Natural killer cell (primary cell): ENCODE measurements at regions not wholly inside any gene's neighbourhood (a gene's known extent, or its start where the extent isn't known, plus 50 kb on each side); places are given as distances from the start of the nearest gene placed in this dataset.

Experiments used
- ATAC-seq, 3 donors: fragments of 150-1000 bp in 2 of 3; fragments of 200-7000 bp in 1 of 3; cut with Tn5 transposase; 1 replicate in 1 of 3; 2 replicates in 2 of 3; pipeline ENCODE4 v1.10.0; 2021; ENCODE audit warnings: mild to moderate bottlenecking in 2 of 3, moderate library complexity in 2 of 3
- DNase-seq, 2 donors: peaks; one replicate each; pipeline versions ENCODE4 v3.0.0 to v3.0.0-alpha.2; 2013 to 2021; ENCODE audit warnings: mixed read lengths in 1 of 2
- H3K27ac ChIP-seq: one replicate; pipeline ENCODE4 v1.5.1; 2013; ENCODE audit warnings: mild to moderate bottlenecking, low read length
- H3K27me3 ChIP-seq: one replicate; pipeline ENCODE4 v1.6.1; 2013; ENCODE audit warnings: low read length; ENCODE audit not compliant: control insufficient read depth, insufficient read depth
- H3K36me3 ChIP-seq: one replicate; pipeline ENCODE4 v1.6.1; 2013; ENCODE audit warnings: low read length; ENCODE audit not compliant: control insufficient read depth, insufficient read depth
- H3K4me1 ChIP-seq: one replicate; pipeline ENCODE4 v1.6.1; 2013; ENCODE audit warnings: low read length; ENCODE audit not compliant: control insufficient read depth, insufficient read depth
- H3K4me3 ChIP-seq: one replicate; pipeline ENCODE4 v1.5.1; 2013; ENCODE audit warnings: low read length
- H3K9me3 ChIP-seq: one replicate; pipeline ENCODE4 v1.6.1; 2013; ENCODE audit warnings: low read length; ENCODE audit not compliant: control insufficient read depth, insufficient read depth
- H3K27ac Mint-ChIP-seq, 2 donors: one replicate each; pipeline ENCODE4 v1.8.0; 2022; ENCODE audit warnings: mild to moderate bottlenecking in 2 of 2, mixed read lengths in 2 of 2, moderate library complexity in 1 of 2
- H3K27me3 Mint-ChIP-seq, 2 donors: one replicate each; pipeline ENCODE4 v1.8.0; 2022; ENCODE audit warnings: low read depth in 2 of 2, mixed read lengths in 2 of 2
- H3K36me3 Mint-ChIP-seq: one replicate; pipeline ENCODE4 v1.8.0; 2022; ENCODE audit warnings: mixed read lengths
- H3K4me1 Mint-ChIP-seq, 2 donors: one replicate each; pipeline ENCODE4 v1.8.0; 2022; ENCODE audit warnings: mixed read lengths in 2 of 2
- H3K4me3 Mint-ChIP-seq: one replicate; pipeline ENCODE4 v1.8.0; 2022; ENCODE audit warnings: mild to moderate bottlenecking, moderate library complexity, mixed read lengths
- H3K9me3 Mint-ChIP-seq, 2 donors: one replicate each; pipeline ENCODE4 v1.8.0; 2022; ENCODE audit warnings: mixed read lengths in 2 of 2
- WGBS: methylation state at CpG from one replicate; pipeline ENCODE4 v1.1.7; 2013; ENCODE audit warnings: missing lambda C conversion rate; ENCODE audit not compliant: insufficient coverage; 5-methylcytosine and 5-hydroxymethylcytosine counted together
- intact Hi-C: fragments of 100-400 bp; cut with micrococcal nuclease; formaldehyde crosslinking; loops from one replicate; pipeline ENCODE4 v1.14.2; 2022
- TF ChIP-seq, protein P1 (sequence below): fragments of 200-600 bp; IDR thresholded peaks from one replicate; pipeline ENCODE4 v1.8.0; 2022; ENCODE audit warnings: antibody characterized with exemption

DNA sequence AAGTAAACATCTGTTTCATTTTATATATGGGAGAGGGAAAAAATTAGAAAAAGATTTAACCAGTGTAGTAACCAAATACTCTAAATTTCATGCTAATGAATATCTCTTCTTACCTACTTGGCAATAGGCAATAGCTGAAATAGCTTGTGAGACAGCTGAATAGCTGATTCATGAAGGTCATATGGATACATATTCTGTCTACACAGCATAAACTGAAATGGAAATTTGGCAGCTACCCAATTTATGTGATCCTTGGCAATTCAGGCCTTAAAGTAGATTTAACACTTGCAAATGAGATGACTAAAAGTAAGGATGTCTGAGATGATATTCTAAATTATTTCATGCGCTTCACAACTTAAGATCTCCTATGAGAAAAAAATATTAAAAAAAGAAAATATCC is 261.2 kb upstream of the SEMA3A start:
- TF ChIP-seq, protein P1, sequence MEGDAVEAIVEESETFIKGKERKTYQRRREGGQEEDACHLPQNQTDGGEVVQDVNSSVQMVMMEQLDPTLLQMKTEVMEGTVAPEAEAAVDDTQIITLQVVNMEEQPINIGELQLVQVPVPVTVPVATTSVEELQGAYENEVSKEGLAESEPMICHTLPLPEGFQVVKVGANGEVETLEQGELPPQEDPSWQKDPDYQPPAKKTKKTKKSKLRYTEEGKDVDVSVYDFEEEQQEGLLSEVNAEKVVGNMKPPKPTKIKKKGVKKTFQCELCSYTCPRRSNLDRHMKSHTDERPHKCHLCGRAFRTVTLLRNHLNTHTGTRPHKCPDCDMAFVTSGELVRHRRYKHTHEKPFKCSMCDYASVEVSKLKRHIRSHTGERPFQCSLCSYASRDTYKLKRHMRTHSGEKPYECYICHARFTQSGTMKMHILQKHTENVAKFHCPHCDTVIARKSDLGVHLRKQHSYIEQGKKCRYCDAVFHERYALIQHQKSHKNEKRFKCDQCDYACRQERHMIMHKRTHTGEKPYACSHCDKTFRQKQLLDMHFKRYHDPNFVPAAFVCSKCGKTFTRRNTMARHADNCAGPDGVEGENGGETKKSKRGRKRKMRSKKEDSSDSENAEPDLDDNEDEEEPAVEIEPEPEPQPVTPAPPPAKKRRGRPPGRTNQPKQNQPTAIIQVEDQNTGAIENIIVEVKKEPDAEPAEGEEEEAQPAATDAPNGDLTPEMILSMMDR, result no peak
- ATAC-seq (no peak), DNase-seq (no peak)
- Histone ChIP-seq H3K36me3 (no peaks in the 10 kb centered on the region), H3K4me1 (no peaks in the 10 kb centered on the region), H3K27me3 (no peaks in the 10 kb centered on the region), H3K9me3 (no peaks in the 10 kb centered on the region), H3K4me3 (no peak overlapping the region), H3K27ac (no peak overlapping the region)
- Mint-ChIP-seq H3K4me1 (no peaks in the 10 kb centered on the region), H3K27me3 (no peaks in the 10 kb centered on the region), H3K9me3 (peaks cover 0 to 1% of the 10 kb centered on the region in 2 donors), H3K27ac (no peak overlapping the region), H3K4me3 (no peak overlapping the region), H3K36me3 (no peaks in the 10 kb centered on the region)
- intact Hi-C loops, result no loop called here
- WGBS, result no CpG with 5 or more reads among the region's 1 CpG

DNA sequence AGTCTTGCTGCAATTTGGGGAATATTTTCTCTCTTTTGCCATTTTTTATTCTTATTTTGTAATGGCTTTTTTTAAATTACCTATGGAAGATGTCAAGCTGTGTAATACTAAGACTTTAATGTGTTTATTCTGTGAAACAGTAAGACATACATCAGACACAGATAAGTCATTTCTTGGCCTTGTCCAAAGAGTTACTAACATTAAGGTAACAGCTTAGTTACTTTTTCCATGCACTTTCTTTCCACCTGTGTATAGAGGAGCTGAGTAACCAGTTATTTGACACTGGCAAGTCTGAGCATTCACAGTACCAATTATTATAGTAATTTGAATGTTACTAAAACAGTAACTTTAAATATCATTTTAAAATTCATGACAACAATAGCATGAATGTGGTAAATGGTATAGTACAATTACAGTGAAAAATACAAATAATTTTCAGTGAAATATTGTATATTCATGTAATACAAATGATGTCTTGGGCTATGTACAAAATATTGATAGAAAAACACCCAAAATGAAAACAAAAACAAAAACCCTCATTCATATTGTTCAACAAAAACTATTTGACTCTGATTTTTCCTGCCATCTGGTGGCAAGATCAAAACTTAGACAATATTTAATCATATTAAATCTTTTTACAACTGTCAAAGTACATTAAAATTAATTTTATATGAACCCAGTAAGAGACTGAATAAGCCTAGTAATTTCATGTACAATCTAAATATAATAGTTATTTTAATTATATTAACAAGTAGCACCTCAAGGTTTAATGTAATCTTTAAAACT is 259.8 kb upstream of the SEMA3A start:
- H3K4me3 ChIP-seq, result no peak overlapping the region
- no peaks in the 10 kb centered on the region for H3K4me1 ChIP-seq
- no peaks in the 10 kb centered on the region for H3K9me3 ChIP-seq
- TF ChIP-seq, protein P1, result no peak
- H3K36me3 ChIP-seq, result no peaks in the 10 kb centered on the region
- DNase-seq, result no peak
- no peak overlapping the region for H3K4me3 Mint-ChIP-seq
- no peaks in the 10 kb centered on the region for H3K27me3 Mint-ChIP-seq
- H3K27ac ChIP-seq, result no peak overlapping the region
- H3K4me1 Mint-ChIP-seq, result no peaks in the 10 kb centered on the region
- ATAC-seq, result no peak
- no peak overlapping the region for H3K27ac Mint-ChIP-seq
- H3K9me3 Mint-ChIP-seq, result peaks cover 2% of the 10 kb centered on the region in 2 donors
- intact Hi-C loops, result no loop called here
- H3K27me3 ChIP-seq, result no peaks in the 10 kb centered on the region
- H3K36me3 Mint-ChIP-seq, result no peaks in the 10 kb centered on the region

DNA sequence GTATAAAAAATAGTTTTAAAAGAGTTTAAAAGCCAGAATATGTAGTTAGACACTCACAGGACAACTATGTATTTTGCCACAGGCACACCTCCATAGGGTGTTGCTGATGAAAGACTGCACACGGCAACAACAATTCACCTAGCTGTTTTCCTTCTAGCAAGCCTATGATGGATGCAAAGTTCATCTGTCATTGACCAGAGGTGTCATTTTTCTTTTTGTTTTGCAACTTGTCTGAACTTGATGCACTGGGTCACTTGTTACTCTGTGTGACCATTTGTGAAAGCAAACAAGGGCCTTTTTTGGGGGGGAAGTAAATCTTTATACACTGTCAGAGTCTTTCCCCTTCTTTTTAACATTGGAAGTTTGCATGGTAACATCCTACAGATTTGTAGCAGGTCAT is 258.0 kb upstream of the SEMA3A start:
- no peaks in the 10 kb centered on the region for H3K4me1 ChIP-seq
- DNase-seq (no peak), ATAC-seq (no peak)
- Mint-ChIP-seq H3K36me3 (no peaks in the 10 kb centered on the region), H3K27me3 (no peaks in the 10 kb centered on the region), H3K9me3 (peaks cover 2 to 5% of the 10 kb centered on the region in 2 donors), H3K4me1 (no peaks in the 10 kb centered on the region), H3K4me3 (no peak overlapping the region), H3K27ac (no peak overlapping the region)
- peaks cover 5% of the 10 kb centered on the region for H3K9me3 ChIP-seq
- no peak overlapping the region for H3K4me3 ChIP-seq
- H3K27me3 ChIP-seq, result no peaks in the 10 kb centered on the region
- H3K27ac ChIP-seq, result no peak overlapping the region
- TF ChIP-seq, protein P1, result no peak
- WGBS, result 90% methylated on average over 1 of the region's 1 CpG
- H3K36me3 ChIP-seq, result no peaks in the 10 kb centered on the region
- intact Hi-C loops, result no loop called here

DNA sequence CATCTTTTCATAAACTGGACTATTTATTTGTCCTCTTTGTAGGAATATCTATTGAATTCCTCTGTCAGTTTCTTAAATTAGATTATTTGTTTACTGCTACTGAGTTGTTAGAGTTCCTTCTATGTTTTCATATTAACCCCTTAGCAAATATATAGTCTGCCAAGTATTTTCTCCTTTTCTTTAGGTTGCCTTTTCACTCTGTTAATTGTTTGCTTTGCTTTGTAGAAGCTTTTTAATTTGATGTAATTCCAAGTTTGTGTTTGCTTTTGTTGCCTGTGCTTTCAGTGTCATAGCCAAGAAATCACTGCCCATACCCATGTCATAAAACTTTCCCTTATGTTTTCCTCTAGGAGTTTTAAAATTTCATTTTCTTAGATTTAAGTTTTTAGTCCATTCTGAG is 256.2 kb upstream of the SEMA3A start:
- Mint-ChIP-seq H3K27me3 (no peaks in the 10 kb centered on the region), H3K27ac (no peak overlapping the region), H3K36me3 (no peaks in the 10 kb centered on the region), H3K9me3 (peaks cover 2 to 5% of the 10 kb centered on the region in 2 donors), H3K4me1 (no peaks in the 10 kb centered on the region), H3K4me3 (no peak overlapping the region)
- TF ChIP-seq, protein P1, result no peak
- no peaks in the 10 kb centered on the region for H3K27me3 ChIP-seq
- H3K9me3 ChIP-seq, result peaks cover 6% of the 10 kb centered on the region
- intact Hi-C loops, result no loop called here
- H3K27ac ChIP-seq, result no peak overlapping the region
- ATAC-seq, result no peak
- H3K36me3 ChIP-seq, result no peaks in the 10 kb centered on the region
- DNase-seq, result no peak
- H3K4me3 ChIP-seq, result no peak overlapping the region
- no peaks in the 10 kb centered on the region for H3K4me1 ChIP-seq
